OCI-LY7 (cell line): ENCODE measurements at regions not wholly inside any gene's neighbourhood (a gene's known extent, or its start where the extent isn't known, plus 50 kb on each side); places are given as distances from the start of the nearest gene placed in this dataset.

Experiments
- CTCF ChIP-seq: fragments of 200-600 bp; sonication (generic); conservative IDR thresholded peaks from 2 replicates; pipeline ENCODE4 v1.5.1; 2014; ENCODE audit warnings: mild to moderate bottlenecking, antibody characterized with exemption, low read length, moderate library complexity, mixed read lengths
- EZH2phosphoT487 ChIP-seq: fragments of 200-600 bp; sonication (generic); IDR thresholded peaks from 2 replicates; pipeline ENCODE4 v1.6.1; 2018; ENCODE audit warnings: low read depth, borderline replicate concordance, mild to moderate bottlenecking, mixed run types, antibody characterized with exemption, low read length, moderate library complexity, mixed read lengths

- TF ChIP-seq CTCF = no peak
- no peak for TF ChIP-seq EZH2phosphoT487
Observed at GRCh38 chr11:15839061-15839460, 517.3 kb downstream of the SOX6 start.
